MG63 (cell line): ENCODE measurements at regions not wholly inside any gene's neighbourhood (a gene's known extent, or its start where the extent isn't known, plus 50 kb on each side); places are given as distances from the start of the nearest gene placed in this dataset.

Experiments used
- DNase-seq: peaks from one replicate; pipeline ENCODE4 v3.0.0-alpha.2; 2020
- H3K27me3 ChIP-seq: fragments of 250-450 bp; sonication (Bioruptor Pico); 2 replicates; pipeline ENCODE4 v1.5.1; 2020; ENCODE audit warnings: mild to moderate bottlenecking, moderate library complexity
- H3K36me3 ChIP-seq: fragments of 250-450 bp; sonication (Bioruptor Pico); 2 replicates; pipeline ENCODE4 v1.5.1; 2020; ENCODE audit warnings: mild to moderate bottlenecking, moderate library complexity
- H3K4me3 ChIP-seq: fragments of 250-450 bp; sonication (Bioruptor Pico); 2 replicates; pipeline ENCODE4 v1.5.1; 2020; ENCODE audit warnings: mild to moderate bottlenecking, moderate library complexity
- H3K9me3 ChIP-seq: fragments of 250-450 bp; sonication (Bioruptor Pico); 2 replicates; pipeline ENCODE4 v1.5.1; 2020; ENCODE audit warnings: mild to moderate bottlenecking, moderate library complexity

DNA sequence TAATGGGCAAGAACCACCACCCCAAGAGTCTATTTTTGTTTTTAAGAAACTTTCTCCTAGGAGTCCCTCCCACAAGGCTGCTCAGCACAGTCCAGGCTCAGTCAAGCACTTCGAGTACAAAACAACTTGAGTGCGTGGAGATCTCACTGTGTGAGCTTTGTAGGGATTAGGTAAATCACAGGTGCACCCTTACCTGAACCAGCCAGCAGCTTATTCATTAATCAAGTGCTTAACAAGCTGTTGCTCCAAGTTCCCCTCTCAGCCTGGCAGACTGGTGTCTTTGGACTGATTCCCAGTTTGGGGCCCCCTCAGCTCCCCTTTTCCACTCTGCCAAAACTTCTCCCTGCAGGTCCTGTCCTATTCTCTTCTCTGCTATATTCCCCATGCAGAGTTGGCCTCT, 133.1 kb downstream of the LY86 start:
- Histone ChIP-seq H3K36me3 (no peaks in the 10 kb centered on the region), H3K27me3 (no peaks in the 10 kb centered on the region), H3K9me3 (no peaks in the 10 kb centered on the region), H3K4me3 (no peak overlapping the region)
- no peak for DNase-seq

DNA sequence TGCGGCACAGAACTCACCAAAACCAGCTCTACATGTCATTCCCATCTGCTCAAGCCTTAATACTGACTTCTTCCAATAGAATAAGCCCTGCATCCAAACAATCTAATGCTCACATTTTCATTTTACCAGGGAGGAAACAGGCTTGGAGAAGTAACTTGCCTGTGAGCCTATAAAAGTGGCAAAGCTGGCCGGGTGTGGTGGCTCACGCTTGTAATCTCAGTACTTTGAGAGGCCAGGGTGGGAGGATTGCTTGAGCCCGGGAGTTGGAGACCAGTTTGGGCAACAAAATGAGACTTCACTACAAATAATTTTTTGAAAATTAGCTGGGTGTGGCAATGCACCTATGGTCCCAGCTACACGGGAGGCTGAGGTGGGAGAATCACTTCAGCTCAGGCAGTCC, 133.7 kb downstream of the LY86 start:
- H3K4me3 ChIP-seq = no peak overlapping the region
- no peaks in the 10 kb centered on the region for H3K36me3 ChIP-seq
- no peaks in the 10 kb centered on the region for H3K27me3 ChIP-seq
- DNase-seq = no peak
- no peaks in the 10 kb centered on the region for H3K9me3 ChIP-seq

DNA sequence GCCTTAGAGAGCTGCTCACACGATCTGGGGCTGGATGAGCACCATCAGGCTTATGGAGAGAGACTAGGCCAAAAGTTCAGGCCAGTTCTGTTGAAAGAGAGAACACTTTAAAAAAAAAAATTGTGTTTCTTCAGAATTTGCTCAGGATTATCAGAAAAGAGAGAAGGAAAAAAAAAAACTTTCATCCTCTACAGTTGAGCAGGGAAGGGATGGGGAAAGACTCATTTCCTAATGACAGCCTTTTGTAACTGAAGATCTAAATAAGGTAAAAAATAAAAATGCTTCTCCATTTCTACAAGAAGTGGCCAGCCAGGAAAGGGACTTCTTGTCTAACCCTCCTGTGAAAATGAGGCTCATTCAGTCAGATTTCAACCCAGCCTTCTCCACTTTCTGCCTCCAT, 134.8 kb downstream of the LY86 start:
- Histone ChIP-seq H3K27me3 (no peaks in the 10 kb centered on the region), H3K4me3 (no peak overlapping the region), H3K36me3 (no peaks in the 10 kb centered on the region), H3K9me3 (no peaks in the 10 kb centered on the region)
- no peak for DNase-seq

DNA sequence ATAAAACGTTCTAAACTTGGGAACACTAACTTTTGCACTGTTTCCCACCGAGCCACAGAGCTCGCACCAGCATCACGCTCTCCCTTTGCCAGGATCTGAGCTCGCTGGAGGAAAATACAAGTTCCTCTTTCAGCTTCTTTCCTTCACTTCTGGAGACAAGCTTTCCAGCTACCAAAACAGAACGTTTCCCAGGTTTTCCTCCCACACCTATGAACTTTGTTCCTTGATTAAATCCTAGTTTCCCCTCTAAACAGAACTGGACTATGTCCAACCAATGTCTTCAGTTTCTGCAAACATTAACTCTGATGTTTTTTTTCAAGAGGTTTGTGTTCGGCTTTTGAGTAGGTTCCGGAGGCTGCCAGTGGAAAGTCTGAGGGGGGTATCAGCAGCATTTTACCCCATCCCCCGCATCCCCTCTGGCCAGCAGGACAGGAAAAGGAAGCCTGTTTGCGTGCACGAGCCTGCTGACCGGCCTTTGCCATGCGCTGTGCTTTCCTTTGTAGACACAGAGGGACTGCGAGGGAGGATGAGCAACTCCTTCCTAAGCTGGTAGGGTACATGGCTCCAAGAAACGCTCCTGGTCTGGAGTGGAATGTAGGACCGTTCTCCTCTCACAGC, 135.5 kb downstream of the LY86 start:
- DNase-seq = peak; percentile 80
- no peaks in the 10 kb centered on the region for H3K9me3 ChIP-seq
- H3K27me3 ChIP-seq = no peaks in the 10 kb centered on the region
- H3K4me3 ChIP-seq = peak overlapping the region; percentile 39
- no peaks in the 10 kb centered on the region for H3K36me3 ChIP-seq

DNA sequence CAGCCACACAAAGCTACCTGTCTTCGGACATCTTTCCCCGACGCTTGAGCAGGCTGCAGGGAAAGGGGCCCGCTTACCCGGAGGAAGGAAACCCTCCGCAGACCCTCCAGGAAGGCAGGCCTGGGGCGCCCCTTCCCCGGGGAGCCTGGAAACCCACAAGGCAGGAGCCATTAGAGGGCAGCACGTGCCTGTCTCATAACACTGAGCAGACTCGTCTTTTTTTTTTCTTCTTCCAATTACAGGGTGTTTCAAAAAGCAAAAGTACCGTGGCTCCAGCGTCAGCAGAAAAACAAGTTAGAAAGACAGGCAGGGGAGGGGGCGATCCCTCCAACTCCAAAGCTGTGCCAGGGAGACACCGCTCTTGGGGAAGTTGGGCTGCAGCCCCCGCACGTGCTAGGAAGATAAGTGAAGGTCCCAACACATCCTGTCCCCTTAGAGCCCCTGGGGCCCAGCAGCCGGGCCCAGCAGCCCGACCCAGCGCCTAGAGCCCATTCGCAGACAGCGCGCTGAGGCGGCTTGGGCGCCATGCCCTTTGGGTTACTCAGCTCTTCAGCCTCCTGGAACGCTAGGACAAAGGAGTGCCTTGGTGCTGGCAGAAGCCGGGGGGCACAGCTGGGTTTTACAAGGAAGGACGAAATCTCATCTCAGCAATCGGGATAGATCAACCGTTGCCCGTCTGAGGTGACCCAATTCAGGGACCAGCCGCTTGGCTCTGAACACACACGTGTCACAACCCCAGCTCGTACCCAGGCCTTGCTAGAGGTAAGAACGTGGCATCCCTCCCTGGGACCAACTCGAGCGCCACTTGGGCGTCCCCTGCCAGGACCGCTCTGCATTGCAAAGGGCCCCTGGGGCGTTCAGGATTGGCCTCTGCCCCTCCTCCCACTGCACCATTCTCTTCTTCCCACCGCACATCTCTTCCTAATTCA, 136.3 kb downstream of the LY86 start:
- DNase-seq = peak; percentile 90
- Histone ChIP-seq H3K36me3 (no peaks in the 10 kb centered on the region), H3K4me3 (peak overlapping the region; percentile 39), H3K27me3 (no peaks in the 10 kb centered on the region), H3K9me3 (no peaks in the 10 kb centered on the region)

DNA sequence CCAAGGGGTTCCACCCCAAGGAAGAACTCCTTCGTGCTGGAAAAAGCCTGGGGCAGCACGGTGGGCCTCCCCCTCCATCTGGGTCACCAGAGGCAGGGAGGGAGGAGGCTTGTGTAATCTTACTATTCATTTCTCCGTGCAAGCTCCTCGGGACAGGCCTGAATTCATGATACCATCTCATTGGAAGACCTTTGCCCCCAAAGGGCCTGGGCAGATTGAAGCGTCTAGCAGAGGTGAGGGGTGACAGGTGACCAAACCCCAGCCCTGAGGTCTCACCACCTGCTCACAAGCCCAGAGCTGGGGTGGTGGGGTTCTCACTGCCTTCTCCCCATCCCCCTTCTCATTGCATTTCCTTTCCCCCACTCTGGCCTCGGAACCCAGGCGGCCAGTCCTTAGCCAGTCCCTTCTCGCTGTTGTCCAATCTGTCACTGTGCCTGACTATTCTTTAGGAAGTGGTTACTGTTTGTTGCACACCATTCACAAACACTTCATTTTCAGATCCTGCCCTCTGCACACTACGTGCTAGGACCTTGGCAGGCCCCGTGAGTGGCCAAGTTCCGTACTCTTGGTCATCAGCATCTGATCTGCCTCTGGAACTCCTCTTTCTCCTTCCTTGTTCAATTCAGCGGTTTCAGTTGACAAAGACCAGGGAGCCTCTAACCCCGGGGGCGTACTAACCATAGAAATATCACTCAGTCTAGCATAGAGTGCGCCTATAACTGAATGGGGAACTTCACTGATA, 137.1 kb downstream of the LY86 start:
- Histone ChIP-seq H3K4me3 (no peak overlapping the region), H3K36me3 (no peaks in the 10 kb centered on the region), H3K9me3 (no peaks in the 10 kb centered on the region), H3K27me3 (no peaks in the 10 kb centered on the region)
- DNase-seq = no peak

DNA sequence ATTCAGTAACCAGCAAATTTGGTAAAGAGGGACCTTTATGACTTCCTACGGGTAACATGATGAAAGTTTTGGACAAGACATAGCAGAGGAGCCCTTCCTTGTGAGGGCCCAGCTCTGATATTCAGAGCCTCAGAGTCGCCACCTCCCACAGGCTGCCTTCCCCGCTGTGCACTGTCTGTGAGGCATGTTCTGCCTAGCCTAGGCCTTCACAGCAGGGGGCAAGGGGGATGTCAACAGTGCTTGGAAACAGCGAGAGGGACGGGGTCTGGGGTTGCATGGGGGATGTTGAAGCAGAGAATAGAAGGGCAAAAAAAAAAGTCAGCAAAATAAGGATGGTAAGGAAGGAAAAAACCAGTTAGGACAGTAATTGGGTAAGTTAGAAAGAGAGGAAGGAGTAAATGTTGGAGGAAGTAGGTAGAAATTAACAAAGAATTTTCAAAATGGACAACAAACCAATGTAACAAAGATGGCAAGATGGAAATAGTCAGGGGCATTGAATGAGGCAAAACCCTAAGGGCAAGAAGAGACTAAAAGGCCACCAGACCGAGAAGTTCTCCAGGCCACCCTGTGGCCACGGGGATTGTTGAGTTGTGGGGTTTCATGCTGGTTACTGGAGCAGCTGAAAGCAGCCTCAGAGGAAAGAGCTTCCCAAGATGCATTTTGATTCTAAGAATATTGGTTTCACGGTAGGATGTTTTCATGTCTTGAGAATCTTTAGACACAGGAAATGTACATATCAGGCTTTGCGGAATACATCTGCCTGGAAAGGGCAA, 139.8 kb downstream of the LY86 start:
- no peak for DNase-seq
- H3K27me3 ChIP-seq = no peaks in the 10 kb centered on the region
- no peak overlapping the region for H3K4me3 ChIP-seq
- no peaks in the 10 kb centered on the region for H3K9me3 ChIP-seq
- no peaks in the 10 kb centered on the region for H3K36me3 ChIP-seq

DNA sequence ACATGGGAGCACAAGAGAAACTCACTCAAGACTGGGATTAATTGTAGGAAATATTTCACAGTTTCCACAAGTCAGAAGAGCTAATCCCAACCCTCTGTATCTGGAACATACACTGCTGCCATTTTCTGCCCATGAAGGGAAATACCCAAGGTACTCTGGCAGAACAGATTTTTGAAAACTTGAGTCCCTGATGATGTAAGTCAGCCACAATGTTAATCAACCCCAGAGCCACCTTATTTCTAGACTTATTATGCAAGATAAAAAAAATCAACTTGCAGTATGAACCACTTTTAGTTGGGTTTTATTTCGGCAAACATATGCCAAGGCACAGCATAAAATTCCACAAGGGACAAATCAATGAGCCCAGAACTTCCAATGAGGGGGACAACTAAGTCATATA, 141.5 kb downstream of the LY86 start:
- H3K4me3 ChIP-seq = no peak overlapping the region
- no peaks in the 10 kb centered on the region for H3K27me3 ChIP-seq
- no peak for DNase-seq
- no peaks in the 10 kb centered on the region for H3K9me3 ChIP-seq
- H3K36me3 ChIP-seq = no peaks in the 10 kb centered on the region

DNA sequence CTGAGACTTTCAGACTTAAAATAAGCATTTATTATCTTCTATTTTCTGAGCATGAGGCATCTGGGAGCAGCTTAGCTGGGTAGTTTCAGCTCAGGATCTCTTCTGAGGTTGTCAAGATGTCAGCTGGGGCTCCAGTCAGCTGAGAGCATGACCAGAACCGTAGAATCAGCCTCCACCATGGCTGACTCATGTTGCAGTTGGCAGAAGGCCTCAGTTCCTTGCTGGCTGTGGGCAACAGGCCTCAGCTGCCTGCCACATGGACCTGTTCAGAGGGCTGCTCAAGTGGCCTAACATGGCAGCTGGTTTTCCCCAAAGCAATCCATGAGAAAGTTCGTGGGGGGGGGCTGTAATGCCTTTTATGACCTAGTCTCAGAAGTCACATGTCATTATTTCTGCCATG, 142.3 kb downstream of the LY86 start:
- Histone ChIP-seq H3K9me3 (no peaks in the 10 kb centered on the region), H3K4me3 (no peak overlapping the region), H3K27me3 (no peaks in the 10 kb centered on the region), H3K36me3 (no peaks in the 10 kb centered on the region)
- DNase-seq = peak; percentile 100

DNA sequence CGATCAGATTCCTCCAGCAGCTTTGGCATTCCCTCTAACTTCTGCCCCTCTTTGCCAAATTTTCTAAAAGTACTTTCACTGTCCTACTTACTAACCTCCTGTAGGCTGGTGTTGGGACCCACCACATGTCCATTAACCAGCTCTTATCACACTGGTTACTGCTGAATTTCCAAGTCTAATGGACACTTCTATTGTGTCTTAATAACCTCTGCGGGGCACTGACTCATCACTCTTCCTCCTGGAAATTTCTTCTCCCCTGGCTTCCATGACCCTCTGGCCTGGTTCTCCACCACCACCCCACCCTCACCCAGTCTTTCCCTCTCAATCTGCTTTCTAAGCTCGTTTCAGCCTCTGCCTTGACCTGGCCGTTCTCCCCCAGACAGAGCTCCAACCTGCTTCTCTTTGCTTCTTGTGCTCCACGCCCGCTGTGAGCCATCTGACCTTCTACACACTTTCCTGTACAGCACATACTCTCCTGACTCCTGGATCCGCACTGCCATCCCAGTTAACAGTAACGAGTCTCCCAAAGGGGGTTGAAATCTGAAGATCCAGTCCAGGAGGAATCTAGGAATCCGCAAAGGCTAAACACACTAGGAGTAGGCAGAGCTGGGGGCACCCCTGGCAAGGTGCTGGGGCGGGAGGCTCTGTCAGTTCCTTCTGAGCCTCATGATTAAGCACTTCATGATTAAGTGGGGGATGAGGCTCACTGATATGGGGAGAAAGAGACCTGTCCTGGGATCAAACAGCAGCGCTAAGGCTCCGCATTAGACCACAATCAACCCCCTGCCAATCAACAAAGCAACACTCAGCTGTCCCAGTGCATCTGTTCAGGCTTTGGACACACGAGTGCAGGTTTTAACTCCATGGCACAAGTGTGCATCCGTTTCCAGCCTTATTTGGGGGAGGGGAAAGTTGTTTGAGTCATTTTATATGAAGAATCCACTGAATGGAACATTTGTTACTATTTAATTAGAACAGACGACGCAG, 146.3 kb downstream of the LY86 start:
- Histone ChIP-seq H3K27me3 (peaks cover 11% of the 10 kb centered on the region), H3K36me3 (no peaks in the 10 kb centered on the region)
- no peak for DNase-seq

DNA sequence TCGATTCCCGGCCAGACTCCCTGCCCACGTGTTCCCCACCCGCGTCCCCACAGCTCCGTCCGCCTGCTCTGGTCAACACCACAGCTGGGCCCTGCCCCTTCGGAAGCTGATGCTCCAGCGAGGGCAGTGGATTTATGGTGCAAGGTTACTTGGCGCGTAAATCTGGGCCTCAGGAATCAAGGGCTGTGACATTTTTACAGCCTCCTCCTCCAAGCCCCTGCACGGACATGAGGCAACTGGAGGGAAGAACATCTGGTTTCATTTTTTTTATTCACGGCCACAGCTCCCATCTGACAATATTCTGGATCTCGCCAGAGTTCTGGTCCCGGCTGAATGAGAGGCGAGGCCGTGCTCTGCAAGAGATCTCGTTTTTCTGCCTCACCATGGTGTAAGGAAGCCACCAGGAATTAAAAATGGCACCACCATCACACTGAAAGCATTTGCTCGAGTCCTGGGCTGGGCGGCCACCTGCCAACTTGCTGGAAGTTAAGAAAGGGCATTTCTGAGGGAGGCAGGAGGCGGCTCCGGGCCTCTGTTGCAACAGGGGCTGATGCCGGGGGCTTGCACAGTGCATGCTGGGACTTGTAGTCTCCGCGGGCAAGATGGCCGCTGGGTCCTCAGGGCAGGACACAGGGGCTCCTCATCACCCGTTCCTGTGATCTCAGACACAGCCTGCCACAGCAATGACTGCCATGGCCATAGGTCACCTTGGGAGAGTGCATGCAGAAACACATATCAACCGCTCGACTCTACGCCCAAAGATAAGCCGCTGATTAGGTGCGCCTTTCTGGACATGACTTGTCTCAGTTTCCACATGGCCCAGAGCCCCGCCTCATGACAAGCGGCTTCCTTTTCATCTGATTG, 148.5 kb downstream of the LY86 start:
- DNase-seq = peak; percentile 68

More for the DNA sequence above, 146.3 kb downstream of the LY86 start:
- H3K4me3 ChIP-seq = no peak overlapping the region
- H3K9me3 ChIP-seq = no peaks in the 10 kb centered on the region

DNA sequence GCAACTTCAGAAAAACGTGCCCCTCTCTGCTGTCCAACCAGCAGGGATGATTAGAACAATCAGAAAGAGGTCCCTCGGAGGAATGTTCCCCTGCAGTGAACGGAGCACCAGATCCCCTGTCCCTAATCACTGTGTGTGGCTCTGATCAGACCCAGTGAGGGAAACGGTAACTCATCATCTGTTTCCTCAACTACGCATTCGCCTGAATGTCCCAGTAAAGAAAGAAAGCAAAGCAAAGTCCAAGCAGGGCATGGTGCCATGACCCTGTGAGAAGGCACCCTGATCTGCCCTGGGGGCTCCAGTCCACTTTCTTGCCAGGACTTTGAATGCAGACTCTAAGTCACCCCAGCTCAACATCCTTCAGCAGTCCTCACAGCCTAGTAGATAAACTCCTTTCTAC, 149.2 kb downstream of the LY86 start:
- Histone ChIP-seq H3K36me3 (no peaks in the 10 kb centered on the region), H3K9me3 (no peaks in the 10 kb centered on the region), H3K27me3 (peaks cover 11% of the 10 kb centered on the region), H3K4me3 (no peak overlapping the region)
- no peak for DNase-seq

More for the DNA sequence above, 148.5 kb downstream of the LY86 start:
- H3K27me3 ChIP-seq = peaks cover 11% of the 10 kb centered on the region
- no peaks in the 10 kb centered on the region for H3K9me3 ChIP-seq
- no peaks in the 10 kb centered on the region for H3K36me3 ChIP-seq
- no peak overlapping the region for H3K4me3 ChIP-seq

DNA sequence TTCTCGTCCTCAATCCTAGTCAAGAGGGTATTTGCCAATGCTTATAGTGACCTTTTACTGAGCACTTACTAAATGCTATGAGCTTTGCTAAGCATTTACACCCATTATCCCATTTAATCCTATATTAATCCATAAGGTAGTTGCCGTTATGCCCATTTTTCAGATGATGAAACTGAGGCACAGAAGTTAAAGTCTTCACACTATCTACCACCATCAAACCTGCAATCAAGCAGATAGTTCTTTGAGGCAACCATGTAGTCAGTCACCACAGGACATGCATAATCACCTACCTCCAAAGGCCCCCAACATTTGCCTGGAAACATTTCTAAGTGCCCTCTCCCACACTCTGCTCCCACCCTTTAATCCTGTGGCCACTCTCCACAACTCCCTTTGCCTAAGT, 149.6 kb downstream of the LY86 start:
- DNase-seq = no peak
- Histone ChIP-seq H3K27me3 (peaks cover 11% of the 10 kb centered on the region), H3K9me3 (no peaks in the 10 kb centered on the region), H3K4me3 (no peak overlapping the region), H3K36me3 (no peaks in the 10 kb centered on the region)

DNA sequence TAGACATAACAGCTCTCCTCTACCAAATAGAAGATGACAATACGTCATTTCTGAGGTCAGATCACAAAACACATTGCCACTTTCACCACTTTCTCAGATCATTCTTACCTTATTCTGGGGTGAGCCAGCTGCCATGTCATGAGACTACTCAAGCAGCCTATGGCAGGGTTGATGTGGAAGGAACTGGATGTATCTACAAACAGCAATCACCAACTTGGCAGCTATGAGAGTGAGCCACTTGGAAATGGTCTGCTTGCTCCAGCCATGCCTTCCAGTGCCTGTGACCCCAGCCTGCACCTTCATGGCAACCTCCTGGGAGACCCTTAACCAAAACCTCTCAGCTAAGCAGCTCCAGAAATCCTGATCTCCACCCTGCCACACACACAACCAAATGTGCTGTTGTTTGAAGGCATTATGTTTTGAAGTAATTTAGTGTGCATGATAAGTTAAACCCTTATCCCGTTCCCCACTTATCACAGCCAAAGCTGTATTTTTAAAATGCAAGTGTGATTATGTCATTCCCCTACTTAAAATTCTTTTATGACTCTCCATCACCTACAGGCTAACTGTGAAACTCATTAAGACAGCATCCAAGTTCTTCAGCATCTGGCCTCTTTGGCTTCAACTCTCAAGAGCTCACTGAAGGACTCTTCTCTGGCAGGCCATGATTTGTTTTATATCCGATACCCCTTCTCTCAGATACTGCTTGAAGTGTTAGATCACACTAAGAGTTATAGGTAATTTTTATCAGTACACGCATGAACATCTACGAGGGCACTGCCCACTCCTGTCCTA, 150.6 kb downstream of the LY86 start:
- DNase-seq = no peak
- Histone ChIP-seq H3K9me3 (no peaks in the 10 kb centered on the region), H3K36me3 (no peaks in the 10 kb centered on the region), H3K4me3 (no peak overlapping the region), H3K27me3 (peaks cover 11% of the 10 kb centered on the region)
